GM19397 (cell line): ENCODE measurements at regions not wholly inside any gene's neighbourhood (a gene's known extent, or its start where the extent isn't known, plus 50 kb on each side); places are given as distances from the start of the nearest gene placed in this dataset.
A peak's percentile ranks its signal among the peaks of the same experiment; 100 is the strongest.
"Not testable (repeated sequence)": the region's sequence is repeated elsewhere in the genome, so short reads cannot be mapped to it uniquely, and the experiment has no call there.

Experiments
- ATAC-seq: cut with Tn5 transposase; IDR thresholded peaks from one replicate; pipeline ENCODE4 v1.9.1; 2021; ENCODE audit warnings: mild to moderate bottlenecking, moderate library complexity; ENCODE audit not compliant: unreplicated experiment

DNA sequence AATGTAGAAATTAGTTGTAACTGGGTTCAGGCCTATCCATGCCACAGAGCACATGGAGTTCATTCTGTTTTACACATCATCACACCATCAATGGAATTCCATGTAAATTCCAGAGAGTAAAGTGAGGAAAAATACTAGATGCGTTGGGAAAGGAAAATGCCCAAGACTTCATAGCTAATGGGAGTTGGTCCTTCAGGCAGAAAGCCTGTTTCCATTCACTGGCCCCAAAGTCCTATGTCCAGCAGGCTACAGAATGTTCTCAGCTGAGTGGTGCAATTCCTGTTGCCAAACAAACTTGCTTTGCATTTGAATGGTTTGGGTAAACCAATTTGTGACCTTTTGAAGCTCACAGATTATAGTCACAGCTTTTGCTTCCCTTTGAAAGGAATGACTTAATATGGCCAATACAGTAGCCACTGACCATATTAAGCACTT, 164.6 kb upstream of the PFN2 start:
- no peak for ATAC-seq

DNA sequence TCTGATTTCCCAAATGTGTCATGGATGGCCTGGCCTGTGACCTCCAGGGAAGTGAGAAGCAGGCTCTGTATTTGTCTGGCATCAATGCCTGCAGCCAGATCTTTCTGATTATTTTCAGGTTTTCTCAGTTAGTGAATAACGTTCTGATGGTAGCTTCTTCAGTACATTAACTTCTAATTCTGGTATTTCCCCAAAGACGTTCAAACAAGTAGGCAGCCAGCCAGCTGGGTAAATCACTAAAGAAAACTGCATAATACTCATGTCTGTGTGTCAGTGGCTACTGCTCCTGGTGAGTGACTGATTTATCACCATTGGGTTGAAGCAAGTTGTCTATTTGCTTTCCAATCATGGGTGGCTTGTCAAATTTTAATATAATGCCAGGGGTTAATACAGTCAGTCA, 162.6 kb upstream of the PFN2 start:
- no peak for ATAC-seq

DNA sequence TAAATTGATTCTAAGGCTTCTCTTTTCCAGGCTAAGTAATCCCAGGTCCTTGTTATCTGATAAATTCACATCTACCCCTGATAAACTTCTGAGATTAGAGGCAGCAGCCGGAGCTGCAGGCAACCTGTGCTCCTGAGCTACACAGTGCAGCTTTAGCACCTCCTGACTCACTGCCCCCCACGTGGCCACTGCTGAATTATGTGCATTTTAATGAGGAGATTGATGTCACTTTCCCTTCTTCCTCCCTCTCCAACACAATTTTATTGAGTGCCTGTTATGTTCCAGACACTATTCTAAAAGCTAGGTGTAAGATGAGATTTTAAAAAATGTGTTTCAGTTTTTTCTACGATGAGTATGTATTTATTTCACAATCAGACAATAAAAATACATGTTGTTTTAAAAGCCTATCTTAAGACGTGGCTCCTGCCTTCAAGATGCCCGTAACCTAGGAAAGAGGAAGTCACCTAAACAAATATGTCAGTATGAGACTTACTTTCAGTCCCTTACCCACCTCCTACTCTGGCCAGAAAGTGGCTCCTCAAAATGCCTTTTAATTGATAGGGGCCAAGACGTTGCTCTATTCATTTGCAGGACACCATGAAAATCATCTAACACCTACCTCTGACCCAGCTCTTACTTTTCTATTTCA, 161.5 kb upstream of the PFN2 start:
- no peak for ATAC-seq

DNA sequence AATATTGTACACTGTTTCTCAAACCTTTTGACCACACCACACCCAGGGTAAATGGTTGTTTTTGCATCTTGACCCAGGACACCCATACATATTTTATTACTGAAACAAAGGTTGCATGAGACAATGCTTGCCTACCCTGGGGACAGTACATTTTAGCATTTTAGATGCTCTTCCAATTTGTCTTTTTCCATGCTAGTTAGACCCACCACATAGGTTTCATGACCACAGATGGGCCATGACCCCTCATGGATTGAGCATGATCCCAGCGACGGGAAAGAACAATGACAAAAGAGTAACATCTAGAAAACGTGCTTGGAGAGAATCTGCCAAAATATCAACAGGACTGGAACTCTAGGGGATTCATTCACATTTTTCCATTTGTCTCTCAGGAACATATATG, 161.0 kb upstream of the PFN2 start:
- no peak for ATAC-seq

DNA sequence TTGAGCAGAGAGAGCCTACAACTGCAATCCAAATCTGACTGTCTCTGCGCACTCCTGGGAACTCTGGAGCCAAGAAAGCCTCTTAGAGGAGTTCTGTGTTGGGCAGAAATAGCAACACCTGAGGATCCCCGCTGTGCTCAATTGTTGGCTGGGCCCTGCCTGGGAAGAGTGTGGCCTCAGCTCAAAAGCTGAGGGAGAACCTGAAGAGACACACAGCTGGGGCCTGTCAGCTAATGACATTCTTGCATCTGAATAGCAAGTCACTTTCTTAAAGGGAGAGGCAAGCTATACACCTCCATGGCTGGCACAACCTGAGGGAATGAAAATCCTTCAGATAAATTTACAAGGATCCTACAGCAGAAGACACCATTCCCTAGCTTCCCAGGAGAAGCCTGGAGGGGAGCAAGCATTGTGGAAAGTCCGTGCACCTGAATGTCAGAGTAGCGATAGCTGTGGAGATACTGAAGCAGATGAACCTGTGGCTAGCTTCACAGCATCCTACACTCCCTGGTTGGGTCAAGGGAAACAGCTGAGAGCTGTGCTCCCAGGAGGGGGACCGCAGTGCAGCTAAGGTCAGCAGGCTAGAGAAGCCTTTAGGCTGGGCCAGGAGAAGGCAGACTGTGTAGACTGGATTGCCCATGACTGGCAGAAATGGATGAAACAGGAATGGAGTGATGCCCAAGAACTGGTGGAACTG, 159.9 kb upstream of the PFN2 start:
- no peak for ATAC-seq

DNA sequence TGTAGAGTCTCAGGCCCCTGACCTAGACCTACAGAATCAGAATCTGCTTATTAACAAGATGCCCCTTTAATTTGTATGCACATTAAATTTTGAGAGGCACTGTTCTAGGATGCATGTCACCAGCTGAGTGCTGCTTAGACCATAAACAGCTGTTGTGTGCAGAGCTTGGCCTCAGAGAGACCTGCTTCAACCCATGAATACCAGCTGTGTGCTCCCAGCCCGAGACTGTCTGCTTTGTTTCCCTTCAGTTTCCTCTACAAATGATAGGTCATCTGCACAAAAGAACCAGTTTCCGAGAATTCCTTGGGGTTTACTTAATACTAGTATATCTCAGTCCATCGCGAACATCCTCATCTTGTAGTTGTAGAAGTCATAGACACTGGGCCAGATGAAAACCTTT, 158.5 kb upstream of the PFN2 start:
- ATAC-seq: no peak

DNA sequence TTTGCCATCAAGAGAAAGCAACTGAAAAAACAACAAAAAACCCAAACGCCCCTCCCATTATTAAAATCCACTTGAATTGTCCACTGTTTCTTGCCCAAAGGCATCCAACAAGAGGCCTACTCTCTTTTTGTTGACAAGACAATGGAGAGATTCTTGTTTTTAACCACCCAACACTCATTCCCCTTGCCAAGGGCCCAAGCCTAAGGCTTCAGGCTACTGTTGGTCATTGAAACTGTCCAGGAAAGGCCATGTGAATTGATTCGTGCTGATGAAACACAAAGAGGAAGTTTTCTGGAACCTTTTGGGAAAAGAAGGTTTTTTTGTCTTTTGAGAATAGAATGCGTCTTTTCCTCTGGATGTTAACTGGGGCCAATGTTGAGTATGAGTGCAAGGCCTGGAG, 157.4 kb upstream of the PFN2 start:
- no peak for ATAC-seq

DNA sequence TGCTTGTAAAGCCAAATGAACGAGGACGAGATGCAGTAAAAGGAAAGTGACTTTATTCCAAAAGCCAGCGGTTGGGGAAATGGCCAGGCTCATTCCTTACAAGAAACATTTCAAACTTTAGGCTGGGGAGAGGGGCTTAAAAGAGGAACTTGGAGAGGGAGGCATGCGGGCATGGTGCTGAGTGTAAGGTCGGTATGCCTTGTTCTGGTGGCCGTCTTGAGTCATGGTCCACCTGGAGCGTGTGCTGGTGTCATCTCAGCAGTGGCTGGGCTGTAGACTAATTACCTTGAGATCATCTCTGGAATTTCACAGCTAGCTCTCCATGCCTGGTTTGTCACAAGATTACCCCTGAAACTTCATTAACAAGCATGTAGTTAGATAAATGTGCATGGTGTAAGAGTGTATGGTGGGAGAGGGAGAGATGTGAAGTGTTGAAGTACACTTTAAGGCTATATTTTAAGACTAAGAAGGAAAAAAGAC, 156.4 kb upstream of the PFN2 start:
- ATAC-seq: no peak

DNA sequence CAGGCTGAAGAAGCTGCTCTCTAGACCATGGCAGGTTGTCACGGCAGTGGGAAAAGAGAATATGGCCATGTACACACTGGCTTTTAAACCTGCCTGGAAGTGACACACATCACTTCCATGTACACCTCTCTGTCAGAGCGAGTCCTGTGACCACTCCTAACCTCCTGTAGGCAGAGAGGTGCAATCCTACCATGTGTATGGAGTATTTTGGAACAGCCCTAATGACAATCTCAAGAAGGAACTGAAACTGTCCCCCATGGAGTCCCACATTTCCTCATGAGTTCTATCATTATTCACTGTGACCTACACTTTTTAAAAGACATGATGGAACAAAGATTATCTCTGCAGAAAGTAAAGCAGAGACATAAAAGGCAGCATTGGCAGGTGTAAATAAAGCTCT, 153.4 kb upstream of the PFN2 start:
- ATAC-seq: no peak

DNA sequence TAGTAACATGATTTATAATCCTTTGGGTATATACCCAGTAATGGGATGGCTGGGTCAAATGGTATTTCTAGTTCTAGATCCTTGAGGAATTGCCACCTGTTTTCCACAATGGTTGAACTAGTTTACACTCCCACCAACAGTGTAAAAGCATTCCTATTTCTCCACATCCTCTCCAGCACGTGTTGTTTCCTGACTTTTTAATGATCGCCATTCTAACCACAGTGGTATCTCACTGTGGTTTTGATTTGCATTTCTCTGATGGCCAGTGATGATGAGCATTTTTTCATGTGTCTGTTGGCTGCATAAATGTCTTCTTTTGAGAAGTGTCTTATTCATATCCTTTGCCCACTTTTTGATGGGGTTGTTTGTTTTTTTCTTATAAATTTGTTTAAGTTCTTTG, 152.6 kb upstream of the PFN2 start:
- not testable (repeated sequence) for ATAC-seq

DNA sequence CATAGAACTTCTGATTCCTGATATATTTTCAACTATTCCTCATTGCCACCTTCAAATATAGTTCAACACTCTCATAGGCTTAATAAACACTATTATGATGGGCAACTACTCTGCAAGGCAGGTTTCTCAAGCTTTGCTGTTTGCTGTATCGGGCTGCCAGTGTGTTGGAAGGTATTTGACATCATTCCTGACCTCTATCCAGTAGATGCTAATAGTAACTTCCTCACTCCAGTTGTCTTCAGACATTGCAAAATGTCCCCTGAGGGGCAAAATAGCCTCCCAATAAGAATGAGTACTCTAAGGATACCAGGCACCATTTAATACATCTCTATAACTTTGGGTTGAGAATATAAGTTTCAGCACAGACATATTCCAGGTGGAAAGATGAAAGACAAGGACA, 147.5 kb upstream of the PFN2 start:
- ATAC-seq: no peak

DNA sequence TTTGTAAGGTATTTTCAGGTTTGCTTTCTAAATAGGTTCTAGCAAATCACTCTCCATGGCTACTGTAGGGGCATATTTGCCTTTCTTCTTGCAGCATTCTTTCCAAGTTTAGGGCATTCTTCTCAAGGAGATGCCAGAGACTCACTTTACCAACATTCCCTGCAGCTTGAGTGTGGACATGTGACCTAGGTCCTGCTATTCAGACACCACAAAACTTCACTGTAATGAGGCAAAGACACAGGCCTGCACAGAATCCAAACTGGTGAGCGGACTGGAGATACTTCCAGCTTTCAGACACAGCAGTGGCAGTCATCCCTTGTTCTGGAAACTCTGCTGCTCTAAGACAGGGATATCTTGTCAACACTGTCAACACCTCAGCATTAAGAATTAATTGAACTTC, 146.4 kb upstream of the PFN2 start:
- ATAC-seq: no peak

DNA sequence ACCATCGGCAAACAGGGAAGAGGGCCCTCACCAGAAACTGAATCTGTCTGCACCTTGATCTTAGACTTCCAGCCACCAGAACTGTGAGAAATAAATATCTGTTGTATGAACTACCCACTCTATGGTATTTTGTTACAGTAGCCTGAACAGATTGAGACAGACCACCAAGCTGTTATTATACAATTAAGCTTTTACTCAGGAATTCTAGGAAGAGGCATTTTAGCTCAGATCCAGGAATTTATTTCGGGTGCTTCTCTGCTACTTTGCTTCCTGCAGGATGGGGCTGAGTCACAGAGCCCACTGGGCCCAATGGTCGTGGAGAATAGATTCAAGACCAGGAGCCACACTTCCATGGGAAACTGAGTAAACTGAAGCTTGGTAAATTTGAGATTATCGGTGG, 145.5 kb upstream of the PFN2 start:
- ATAC-seq: no peak

DNA sequence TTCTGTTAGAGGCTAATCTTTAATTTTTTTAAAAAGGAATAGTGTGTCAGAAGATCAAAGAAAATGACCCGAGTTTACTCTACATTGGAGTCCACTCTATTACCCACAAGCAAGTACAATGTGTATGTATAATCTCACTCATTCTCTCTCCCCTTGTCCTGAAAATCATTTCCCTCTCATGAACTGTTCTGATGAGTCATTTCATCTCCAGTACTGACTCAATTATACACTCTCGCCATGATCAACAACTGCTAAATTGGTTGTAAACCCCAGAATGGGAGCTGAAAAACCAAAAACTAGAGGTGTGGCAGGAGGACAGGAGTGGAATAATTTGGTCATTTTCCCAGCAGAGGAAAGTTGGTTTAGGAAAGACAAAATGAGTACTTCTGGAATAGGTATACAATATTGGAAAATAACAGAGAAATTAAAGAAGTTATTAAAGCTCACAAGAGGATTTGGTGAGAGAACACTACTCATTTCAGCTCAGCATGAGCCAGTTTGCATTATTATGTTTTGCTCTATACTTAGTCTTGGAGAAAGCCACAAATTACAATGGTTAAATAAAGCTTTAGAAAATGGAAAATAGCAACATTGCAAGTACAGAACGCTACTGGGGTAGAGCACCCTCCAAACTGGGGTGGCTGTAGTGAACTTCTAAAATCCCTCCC, 144.3 kb upstream of the PFN2 start:
- peak; percentile 74 for ATAC-seq

DNA sequence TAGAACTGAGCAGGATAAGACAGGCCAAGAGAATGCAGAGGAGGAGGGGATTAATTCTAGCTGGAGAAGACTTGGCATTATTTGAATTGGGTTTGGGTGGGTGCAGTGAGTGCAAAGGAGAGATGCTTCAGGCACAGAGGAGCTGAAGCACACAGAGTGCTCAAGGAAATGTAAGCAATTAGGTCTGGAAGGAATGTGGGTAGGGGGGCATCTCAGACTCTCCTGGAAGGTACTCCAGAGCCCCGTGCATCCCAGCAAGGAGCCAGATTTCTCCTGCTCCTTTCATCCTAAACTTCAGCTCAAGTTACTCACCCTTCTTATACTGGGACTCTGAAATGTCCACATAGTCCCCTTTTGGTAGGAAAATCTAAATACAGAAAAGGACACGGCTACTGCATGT, 143.6 kb upstream of the PFN2 start:
- no peak for ATAC-seq

DNA sequence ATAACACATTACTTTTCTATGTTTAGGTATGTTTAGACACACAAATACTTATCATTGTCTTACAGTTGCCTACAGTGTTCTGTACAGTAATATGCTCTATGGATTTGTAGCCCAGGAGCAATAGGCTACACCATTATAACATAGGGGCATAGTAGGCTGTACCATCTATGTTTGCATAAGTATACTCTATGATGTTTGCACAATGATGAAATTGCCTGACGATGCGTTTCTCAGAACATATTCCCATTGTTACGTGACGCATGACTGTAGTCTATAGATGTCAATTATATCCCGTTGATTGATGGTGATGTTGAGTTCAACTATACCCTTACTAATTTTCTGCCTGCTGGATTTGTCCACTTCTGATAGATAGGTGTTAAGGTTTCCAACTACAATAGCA, 139.4 kb upstream of the PFN2 start:
- no peak for ATAC-seq

DNA sequence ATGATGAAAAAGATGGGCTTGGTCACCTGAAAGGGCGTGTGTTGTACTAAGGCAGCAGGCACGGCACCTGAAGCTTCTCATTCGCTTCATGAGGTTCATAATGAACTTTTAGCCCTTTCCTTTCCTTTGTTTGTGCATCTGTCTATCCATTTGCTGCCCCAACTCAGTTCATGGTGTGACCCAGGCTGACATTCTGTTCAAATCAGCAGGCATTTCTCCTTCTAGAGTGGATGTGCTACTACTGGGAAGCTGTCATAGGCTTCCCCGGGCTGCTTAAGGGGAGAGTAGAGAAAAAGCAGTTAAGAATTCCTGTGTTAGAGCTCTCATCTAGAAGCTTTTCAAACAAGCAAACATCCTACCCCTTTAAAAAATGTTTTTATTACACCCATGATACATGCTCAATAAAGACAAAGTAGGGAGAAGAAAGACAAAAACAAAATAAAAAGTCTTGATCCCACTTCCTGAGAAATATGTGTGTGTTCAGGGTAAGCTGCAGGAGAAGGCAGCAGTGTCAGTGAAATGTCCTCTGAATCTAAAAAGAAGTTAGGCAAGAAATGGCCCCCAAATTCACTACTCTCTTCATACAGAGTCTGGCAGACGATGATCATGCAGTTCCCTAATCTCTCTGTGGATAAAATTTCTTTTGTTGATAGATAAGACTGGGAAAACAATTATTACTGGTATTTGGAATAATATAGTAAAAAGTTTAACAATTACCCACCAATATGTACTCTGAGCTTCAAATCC, 136.9 kb upstream of the PFN2 start:
- ATAC-seq: no peak

DNA sequence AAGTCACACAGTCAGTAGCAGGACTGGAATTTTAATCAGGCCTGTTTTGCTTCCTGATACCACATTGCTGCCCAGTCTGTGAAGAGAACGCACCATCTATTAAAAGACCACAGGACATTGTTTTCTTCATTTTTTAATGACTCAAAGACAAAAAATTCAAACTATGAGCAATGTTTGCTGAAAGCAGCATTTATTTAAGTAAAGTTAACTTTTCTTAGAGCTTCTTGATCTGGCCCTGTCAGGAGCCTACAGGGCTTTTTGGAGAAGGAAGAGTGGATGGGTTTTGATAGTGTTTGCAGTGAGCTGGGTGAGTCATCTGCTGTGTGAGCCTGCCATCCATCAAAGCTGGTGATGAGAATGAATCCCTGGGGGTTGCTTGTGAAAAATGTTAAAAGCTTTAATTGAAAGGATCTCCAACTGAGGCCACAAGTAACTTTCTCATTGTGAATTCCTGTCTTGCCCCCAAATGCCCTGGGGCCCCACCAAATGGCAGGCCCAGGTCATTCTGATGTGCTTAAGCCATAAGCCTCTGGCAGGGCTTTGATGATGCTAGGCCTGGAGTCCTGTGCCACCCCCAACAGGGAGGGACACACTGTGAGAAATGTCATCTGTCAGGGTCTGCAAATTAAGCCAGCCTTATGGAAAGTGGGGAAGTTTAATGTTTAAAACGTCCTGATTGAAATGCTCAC, 136.2 kb upstream of the PFN2 start:
- no peak for ATAC-seq

DNA sequence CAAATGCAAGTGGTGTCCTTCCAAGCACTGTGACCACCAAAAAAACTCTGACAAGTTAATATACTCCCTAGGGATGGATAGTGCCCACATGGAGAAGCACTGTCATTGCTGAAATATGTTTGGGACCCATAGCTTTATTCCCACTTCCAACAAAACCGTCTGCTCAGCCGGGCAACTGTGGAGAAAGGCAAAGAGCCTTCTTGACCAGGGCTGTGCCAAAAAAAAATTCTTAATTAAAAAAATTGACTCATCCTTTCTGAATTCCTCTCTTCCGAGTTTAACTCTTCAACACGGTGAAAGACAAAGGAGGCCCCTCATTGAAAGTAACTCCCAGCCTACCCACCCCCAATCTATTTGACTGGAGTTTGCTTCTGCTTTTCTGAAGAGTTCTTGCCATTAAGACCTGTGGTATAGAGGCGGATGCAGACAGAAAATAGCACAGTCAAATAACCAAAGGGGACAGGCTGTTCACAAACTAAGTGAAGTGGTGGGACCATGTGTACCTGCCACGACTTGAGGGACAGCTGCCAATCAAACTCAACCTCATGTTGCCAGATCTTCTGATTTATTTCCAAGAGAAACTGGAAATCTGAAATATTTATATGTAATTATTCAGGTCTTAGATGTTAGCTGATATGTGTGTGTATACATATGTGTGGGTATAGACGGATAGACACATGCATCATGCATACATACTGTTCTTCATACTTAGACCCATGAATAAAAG, 135.4 kb upstream of the PFN2 start:
- no peak for ATAC-seq

DNA sequence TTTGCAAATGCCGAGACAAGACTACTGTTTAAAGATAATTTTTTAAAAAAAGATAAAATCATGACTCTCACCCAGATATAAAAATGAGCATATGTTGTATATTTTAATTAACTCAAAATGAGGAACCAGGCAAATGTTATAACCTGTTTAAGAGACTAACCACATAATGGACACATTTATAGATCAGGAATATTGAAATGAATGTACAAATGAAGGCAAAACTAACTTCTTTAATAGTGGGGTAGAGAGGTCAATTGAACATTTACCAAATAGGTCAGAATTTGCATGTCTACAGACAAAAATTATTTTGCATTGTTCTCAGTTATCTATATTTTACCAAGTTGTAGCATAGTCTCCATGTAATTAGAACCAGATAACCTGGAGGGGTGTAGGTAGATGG, 134.3 kb upstream of the PFN2 start:
- ATAC-seq: no peak
